Keratinocyte (primary cell): ENCODE measurements at regions not wholly inside any gene's neighbourhood (a gene's known extent, or its start where the extent isn't known, plus 50 kb on each side); places are given as distances from the start of the nearest gene placed in this dataset.
"Not testable (repeated sequence)": the region's sequence is repeated elsewhere in the genome, so short reads cannot be mapped to it uniquely, and the experiment has no call there.

Experiments
- DNase-seq: peaks from one replicate; pipeline ENCODE4 v3.0.0-alpha.2; 2011; ENCODE audit warnings: low read depth, missing footprints, low spot score
- FAIRE-seq: peaks from 2 replicates; lab custom pipeline; 2011; peaks lifted over from hg19 to GRCh38; lab: Jason Lieb, UNC
- H2AFZ ChIP-seq: 2 replicates; pipeline ENCODE4 v1.6.0; 2012; ENCODE audit warnings: low read length, control low read depth, inconsistent platforms; ENCODE audit not compliant: control insufficient read depth
- H3K27ac ChIP-seq: 2 replicates; pipeline ENCODE4 v1.5.1; 2011; ENCODE audit warnings: low read length; ENCODE audit not compliant: control insufficient read depth, insufficient read depth
- H3K27me3 ChIP-seq: 3 replicates; pipeline ENCODE4 v1.6.0; 2011; ENCODE audit warnings: low read length; ENCODE audit not compliant: control insufficient read depth, insufficient read depth; ENCODE audit errors: extremely low read depth
- H3K36me3 ChIP-seq, 2 experiments: 2 replicates in 1 of 2; 3 replicates in 1 of 2; pipeline ENCODE4 v1.5.1; 2011; ENCODE audit warnings: low read length in 2 of 2, mild to moderate bottlenecking in 1 of 2; ENCODE audit not compliant: control insufficient read depth in 2 of 2, insufficient read depth in 2 of 2; ENCODE audit errors: extremely low read depth in 1 of 2
- H3K4me1 ChIP-seq: 3 replicates; pipeline ENCODE4 v1.5.1; 2011; ENCODE audit warnings: low read length; ENCODE audit not compliant: control insufficient read depth, insufficient read depth; ENCODE audit errors: extremely low read depth
- H3K4me2 ChIP-seq: 3 replicates; pipeline ENCODE4 v1.6.0; 2011; ENCODE audit warnings: low read depth, low read length; ENCODE audit not compliant: control insufficient read depth, insufficient read depth; ENCODE audit errors: extremely low read depth
- H3K4me3 ChIP-seq, 3 experiments: fragments of 200-600 bp in 1 of 3; sonication (generic) in 1 of 3; 2 replicates in 2 of 3; 3 replicates in 1 of 3; pipeline ENCODE4 v1.5.1; 2011 to 2016; ENCODE audit warnings: low read length in 3 of 3, mild to moderate bottlenecking in 3 of 3, control low read depth in 2 of 3, inconsistent platforms in 1 of 3, low read depth in 1 of 3, mixed read lengths in 1 of 3, mixed run types in 1 of 3, moderate library complexity in 1 of 3; ENCODE audit not compliant: control insufficient read depth in 2 of 3, insufficient read depth in 2 of 3; ENCODE audit errors: extremely low read depth in 1 of 3
- H3K79me2 ChIP-seq: 2 replicates; pipeline ENCODE4 v1.6.0; 2012; ENCODE audit warnings: low read length; ENCODE audit not compliant: control insufficient read depth, insufficient read depth
- H3K9ac ChIP-seq: 3 replicates; pipeline ENCODE4 v1.6.0; 2011; ENCODE audit warnings: low read length; ENCODE audit not compliant: control insufficient read depth, insufficient read depth; ENCODE audit errors: extremely low read depth
- H3K9me1 ChIP-seq: 3 replicates; pipeline ENCODE4 v1.6.0; 2011; ENCODE audit warnings: low read length; ENCODE audit not compliant: control insufficient read depth, insufficient read depth; ENCODE audit errors: extremely low read depth
- H3K9me3 ChIP-seq: 2 replicates; pipeline ENCODE4 v1.5.1; 2012; ENCODE audit warnings: low read depth, low read length; ENCODE audit not compliant: control insufficient read depth
- H4K20me1 ChIP-seq: 3 replicates; pipeline ENCODE4 v1.6.0; 2011; ENCODE audit warnings: low read length; ENCODE audit not compliant: control insufficient read depth, insufficient read depth; ENCODE audit errors: extremely low read depth
- EZH2 ChIP-seq: IDR thresholded peaks from one replicate; pipeline ENCODE4 v1.6.1; 2012; ENCODE audit warnings: inconsistent platforms, mild to moderate bottlenecking, low read length, moderate library complexity
- dilution Hi-C: fragments of 300-500 bp; cut with MboI; formaldehyde crosslinking; loops from one replicate; pipeline ENCODE4 v1.7.0; 2020; ENCODE audit warnings: low sequenced_read_pairs; ENCODE audit not compliant: extremely low pct_ligation_motif_present
- TF ChIP-seq, protein P1 (sequence below), 3 experiments: IDR thresholded peaks in 1 of 3; conservative IDR thresholded peaks in 1 of 3; optimal IDR thresholded peaks in 1 of 3; 2 replicates in 2 of 3; 3 replicates in 1 of 3; pipeline versions ENCODE3 to v1.5.1; 2011; ENCODE audit warnings: low read length in 3 of 3, mild to moderate bottlenecking in 3 of 3, moderate library complexity in 2 of 3, control low read depth in 1 of 3, inconsistent platforms in 1 of 3; ENCODE audit not compliant: insufficient read depth in 2 of 3; ENCODE audit errors: extremely low read depth in 1 of 3

DNA sequence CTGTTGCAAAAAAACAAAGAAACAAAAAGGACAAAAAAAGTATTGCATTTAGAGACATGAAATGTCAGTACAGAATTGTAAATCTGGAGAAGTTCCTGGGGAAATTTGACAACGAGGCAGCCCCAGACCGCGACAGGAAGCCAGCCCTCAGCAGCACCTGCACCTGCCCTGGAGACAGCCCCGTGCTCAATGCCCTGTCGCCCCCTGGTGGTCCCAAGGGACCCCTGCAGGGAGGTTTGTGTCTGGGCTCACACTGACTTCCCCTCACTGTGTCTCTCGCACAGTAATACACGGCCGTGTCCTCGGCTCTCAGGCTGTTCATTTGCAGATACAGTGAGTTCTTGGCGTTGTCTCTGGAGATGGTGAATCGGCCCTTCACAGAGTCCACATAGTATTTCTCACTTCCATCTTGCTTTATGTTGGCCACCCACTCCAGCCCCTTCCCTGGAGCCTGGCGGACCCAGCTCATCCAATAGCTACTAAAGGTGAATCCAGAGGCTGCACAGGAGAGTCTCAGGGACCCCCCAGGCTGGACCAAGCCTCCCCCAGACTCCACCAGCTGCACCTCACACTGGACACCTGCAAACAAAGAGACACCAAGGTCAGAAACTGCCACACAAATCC lies 535.6 kb downstream of the TMEM121 start:
- H4K20me1 ChIP-seq, H3K4me2 ChIP-seq, H3K9ac ChIP-seq, H3K36me3 ChIP-seq, H3K9me1 ChIP-seq, DNase-seq, H3K79me2 ChIP-seq, H3K27ac ChIP-seq, H2AFZ ChIP-seq, FAIRE-seq, H3K27me3 ChIP-seq, H3K4me1 ChIP-seq, H3K4me3 ChIP-seq, dilution Hi-C loops, H3K9me3 ChIP-seq: not testable (repeated sequence)
- TF ChIP-seq, protein P1, sequence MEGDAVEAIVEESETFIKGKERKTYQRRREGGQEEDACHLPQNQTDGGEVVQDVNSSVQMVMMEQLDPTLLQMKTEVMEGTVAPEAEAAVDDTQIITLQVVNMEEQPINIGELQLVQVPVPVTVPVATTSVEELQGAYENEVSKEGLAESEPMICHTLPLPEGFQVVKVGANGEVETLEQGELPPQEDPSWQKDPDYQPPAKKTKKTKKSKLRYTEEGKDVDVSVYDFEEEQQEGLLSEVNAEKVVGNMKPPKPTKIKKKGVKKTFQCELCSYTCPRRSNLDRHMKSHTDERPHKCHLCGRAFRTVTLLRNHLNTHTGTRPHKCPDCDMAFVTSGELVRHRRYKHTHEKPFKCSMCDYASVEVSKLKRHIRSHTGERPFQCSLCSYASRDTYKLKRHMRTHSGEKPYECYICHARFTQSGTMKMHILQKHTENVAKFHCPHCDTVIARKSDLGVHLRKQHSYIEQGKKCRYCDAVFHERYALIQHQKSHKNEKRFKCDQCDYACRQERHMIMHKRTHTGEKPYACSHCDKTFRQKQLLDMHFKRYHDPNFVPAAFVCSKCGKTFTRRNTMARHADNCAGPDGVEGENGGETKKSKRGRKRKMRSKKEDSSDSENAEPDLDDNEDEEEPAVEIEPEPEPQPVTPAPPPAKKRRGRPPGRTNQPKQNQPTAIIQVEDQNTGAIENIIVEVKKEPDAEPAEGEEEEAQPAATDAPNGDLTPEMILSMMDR (optimal IDR thresholded peaks at IDR 0.05 in 1 of 3, IDR thresholded peaks at IDR 0.05 in 1 of 3, conservative IDR thresholded peaks at IDR 0.05 in 1 of 3; ENCODE audit: extremely low read depth in 1 of 3, insufficient read depth in 2 of 3, low read length in 3 of 3): peak in 2 of 3 experiments; percentile 26 to 32

DNA sequence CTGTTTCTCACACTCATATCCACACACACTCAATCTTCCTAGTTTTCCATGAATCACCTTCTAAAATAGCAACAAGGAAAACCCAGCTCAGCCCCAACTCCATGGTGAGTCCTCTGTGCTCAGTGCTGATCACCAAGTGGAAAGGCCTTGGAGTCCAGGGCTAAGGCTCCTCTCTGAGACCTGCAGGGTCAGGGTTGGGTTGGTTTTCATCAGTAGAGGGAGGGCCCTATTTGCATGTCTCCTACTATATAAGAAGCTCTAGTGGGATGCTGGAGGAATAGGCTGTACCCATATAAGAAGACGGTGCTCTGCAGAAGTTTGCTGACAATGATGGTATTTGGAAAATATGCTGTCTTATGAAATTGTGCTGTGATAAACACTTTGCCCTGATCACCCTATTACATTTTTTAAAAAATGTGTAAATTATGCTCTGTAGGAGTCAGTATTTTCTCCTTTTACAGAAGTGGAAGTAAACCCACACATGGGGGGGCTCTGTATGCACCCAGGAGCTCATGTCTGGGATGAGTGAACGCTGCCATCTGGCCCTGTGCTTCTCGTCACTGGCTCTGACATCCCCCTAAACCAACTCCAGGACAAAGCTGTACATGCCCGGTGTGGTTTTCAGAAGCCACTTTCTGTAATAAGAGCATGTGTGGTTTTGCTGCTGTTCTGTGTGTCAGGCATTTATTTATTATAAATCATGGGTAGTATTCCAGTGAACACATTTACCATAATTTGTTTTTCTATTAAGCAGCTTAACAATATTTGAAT lies 536.3 kb downstream of the TMEM121 start:
- dilution Hi-C loops: no loop called here
- Histone ChIP-seq H3K27ac (no peak overlapping the region), H3K9me3 (no peaks in the 10 kb centered on the region), H3K4me2 (no peak overlapping the region), H3K9me1 (no peaks in the 10 kb centered on the region), H3K9ac (no peak overlapping the region), H3K79me2 (no peaks in the 10 kb centered on the region), H4K20me1 (no peaks in the 10 kb centered on the region), H3K4me3 (no peak overlapping the region), H3K27me3 (no peaks in the 10 kb centered on the region), H2AFZ (no peak overlapping the region), H3K4me1 (no peaks in the 10 kb centered on the region), H3K36me3 (no peaks in the 10 kb centered on the region)
- DNase-seq: no peak
- TF ChIP-seq, protein P1 (optimal IDR thresholded peaks at IDR 0.05 in 1 of 3, IDR thresholded peaks at IDR 0.05 in 1 of 3, conservative IDR thresholded peaks at IDR 0.05 in 1 of 3; ENCODE audit: extremely low read depth in 1 of 3, insufficient read depth in 2 of 3, low read length in 3 of 3): no peak
- no peak for TF ChIP-seq EZH2
- no peak for FAIRE-seq
